Stimulated activated CD4-positive, alpha-beta T cell treated with anti-CD3 and anti-CD28 coated beads, Interleukin-1b, Interleukin-23, amount 100 ng/mL, for 4 hours (primary cell): ENCODE measurements at regions not wholly inside any gene's neighbourhood (a gene's known extent, or its start where the extent isn't known, plus 50 kb on each side); places are given as distances from the start of the nearest gene placed in this dataset.

Experiments
- DNase-seq, 2 donors: peaks; one replicate each; pipeline ENCODE4 v3.0.0-alpha.2; 2020; ENCODE audit warnings: low read depth in 2 of 2

- DNase-seq = no peak
Observed at GRCh38 chr20:50242548-50242862, 51.9 kb downstream of the CEBPB start.

DNA sequence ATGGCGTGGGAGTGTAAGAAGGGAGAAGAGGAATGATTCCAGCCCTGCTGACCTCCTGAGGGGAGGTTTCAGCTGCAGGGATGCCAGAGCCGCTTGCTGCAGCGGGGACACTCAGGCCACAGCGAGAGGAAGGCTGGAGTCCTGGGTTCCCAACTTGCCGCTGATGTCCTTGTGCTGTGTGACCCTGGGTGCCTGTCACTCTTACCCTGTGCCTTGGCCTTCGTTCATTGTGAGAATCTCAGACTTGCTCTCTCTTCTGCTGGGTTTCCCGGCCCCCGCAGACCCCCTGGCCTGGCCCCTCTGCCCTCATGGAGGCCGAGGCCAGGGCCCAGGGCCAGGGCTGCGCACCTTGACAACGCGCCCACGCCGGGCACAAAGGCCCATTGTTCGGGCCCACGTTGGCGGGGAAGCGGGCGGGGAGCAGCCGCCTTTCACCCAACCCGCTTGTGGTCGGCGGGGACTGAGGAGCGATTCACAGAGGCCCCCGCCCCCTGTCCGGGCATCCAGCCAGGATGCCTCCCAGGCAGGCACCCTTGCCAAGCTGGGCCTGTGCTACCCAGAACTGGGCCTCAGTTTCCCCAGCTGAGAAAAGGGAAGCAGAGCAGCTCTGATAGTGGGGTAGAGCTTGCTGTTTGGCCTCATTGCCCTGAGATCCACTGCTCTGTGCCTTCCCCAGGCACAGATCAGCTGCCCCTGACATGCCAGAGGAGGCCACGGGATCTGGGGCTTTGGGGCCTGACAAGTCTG lies 52.4 kb downstream of the CEBPB start:
- DNase-seq = no peak

DNA sequence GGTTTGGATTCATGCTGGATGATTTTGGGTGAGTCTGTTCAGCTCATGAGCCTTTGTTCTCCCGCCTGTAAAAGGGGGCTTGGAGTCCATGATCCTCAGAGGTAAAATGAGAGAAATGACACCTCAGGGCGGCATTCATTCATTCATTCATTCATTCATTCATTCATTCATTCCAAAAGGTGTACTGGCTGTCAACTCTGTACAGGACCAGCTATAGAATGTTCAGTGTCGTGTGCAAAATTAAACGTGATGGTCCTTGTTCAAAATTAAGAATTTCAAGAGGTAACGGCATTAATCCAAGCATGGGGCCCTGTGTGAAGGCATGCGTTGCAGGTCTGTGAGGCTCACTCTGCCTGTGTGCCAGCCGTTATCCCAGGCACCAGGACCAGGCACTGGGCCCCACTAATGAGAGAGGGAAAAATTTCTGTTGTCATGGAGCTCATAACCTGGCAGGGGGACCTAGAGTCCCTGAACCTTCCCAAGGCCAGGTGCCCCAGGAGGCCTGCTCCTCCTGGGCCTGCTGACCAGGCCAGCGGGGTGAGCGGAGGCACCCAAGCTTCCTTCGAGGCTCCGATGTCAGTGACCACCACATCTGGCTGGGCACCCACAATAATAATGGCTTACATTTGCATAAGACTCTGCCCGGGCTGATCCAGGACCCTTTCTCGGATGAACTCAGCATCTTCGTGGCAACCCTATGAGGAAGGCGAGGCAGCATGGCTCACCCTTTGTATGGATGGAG lies 53.2 kb downstream of the CEBPB start:
- DNase-seq = no peak

DNA sequence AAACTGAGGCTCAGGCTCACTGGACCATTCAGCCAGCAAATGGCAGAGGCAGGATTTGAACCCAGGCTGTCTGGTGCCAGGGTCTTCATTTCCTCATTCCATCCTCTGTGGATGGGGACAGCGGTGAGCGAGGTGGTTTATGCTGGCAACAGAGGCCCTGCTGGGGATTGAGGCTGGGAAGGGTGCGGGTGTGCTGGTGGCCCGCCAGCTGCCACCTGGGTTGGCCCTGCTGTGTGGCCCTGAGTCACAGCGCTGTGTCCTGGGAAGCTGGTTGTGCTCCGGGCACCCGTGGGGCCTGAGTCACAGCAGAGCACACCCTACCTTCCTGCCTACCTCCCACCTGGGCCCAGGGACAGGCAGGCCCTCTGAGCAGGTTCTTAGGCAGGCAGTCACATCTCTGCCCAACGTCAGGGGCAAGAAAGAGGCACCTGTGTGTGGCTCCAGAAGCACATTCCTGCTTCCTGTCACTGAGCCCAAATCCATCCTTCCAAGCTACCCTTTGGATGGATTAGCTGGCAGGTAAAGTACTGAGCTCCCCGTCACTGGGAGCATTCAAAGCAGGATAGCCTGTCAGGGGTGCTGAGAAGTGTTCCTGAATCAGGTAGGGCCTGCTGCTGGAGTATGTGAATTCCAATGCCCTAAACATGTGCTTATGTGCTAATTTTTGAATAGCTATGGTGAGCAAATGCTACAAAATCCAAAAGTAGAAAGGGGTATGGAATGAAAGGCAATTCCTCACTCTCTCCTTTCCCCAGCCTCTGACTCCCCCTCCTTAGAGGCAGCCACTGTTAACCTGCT lies 53.9 kb downstream of the CEBPB start:
- DNase-seq = no peak

DNA sequence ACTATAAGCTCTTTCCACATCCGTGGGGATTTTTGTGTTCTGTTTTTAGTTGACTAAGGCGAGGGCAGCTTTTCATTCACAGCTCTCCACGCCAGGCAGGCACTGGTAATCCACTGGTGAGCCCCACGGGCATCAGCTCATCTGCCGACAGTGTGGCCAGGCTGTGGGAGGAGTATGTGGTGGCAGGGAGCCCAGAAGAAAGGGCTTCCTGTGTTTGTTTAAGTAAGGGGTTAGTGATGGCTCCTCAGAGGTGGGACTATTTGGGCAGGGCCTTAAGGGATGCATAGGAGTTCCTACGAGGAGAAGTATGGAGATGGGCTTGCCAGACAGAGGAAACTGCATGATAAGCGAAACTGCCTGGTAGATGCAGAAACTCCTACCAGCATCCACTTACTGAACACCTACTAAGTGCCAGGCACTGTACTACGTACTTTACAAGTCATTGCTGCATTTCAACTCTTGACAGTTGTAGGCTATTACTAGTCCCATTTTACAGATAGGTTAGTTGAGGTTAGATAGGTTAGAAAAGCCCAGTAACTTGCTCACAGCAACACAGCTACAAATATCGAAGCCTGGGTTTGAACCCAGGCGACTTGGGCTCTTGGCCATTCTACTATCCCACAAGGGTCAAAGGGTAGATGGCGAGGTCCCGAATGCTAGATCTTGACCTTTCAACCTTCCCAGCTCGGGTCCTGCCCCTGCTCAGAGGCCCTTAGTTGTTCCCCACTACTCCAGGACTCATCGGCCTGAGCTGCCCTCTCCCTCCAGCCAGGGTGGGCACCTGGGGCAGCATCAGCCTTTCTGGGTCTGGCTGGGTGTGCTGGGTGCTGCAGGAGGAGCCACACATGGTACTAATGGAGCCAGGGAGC lies 55.1 kb downstream of the CEBPB start:
- DNase-seq = no peak

DNA sequence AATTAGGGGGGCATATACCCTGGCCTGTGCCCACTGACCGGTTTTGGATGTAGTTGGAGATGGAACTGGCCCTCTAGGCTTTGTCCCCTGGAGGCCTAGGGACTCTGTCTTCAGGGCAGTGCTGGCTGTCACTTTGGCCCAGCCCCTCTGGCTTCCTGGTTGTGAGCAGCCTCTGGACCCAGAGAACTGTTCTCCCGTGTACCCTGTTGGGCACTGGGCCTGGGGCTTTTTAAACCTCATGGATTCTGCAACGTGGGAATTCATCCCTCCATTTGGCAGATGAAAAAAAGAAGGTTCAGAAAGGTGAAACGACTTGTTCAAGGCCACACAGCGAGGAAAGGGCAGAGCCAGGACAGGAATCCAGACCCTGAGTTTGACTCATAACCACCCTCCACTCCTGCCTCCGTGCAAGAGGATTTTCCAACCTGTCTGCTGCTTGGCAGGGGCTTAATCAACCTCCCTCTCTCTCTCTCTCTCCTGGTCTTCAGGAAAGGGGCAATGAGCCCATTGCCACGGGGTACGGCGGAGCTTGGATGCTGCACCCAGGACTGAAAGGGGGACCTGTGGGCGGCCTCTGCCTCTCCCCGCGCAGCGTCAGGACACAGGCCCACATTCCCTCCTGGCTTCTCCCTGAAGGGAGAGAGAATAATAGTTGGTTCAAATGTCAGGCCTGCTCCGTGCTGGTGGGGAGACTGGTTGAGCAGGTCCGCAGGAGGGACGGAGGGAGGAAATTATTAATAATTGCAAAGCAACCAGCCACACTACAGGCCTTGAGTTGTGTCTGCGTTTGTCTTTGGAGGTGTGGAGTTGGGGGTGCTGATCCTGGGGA lies 56.0 kb downstream of the CEBPB start:
- no peak for DNase-seq

DNA sequence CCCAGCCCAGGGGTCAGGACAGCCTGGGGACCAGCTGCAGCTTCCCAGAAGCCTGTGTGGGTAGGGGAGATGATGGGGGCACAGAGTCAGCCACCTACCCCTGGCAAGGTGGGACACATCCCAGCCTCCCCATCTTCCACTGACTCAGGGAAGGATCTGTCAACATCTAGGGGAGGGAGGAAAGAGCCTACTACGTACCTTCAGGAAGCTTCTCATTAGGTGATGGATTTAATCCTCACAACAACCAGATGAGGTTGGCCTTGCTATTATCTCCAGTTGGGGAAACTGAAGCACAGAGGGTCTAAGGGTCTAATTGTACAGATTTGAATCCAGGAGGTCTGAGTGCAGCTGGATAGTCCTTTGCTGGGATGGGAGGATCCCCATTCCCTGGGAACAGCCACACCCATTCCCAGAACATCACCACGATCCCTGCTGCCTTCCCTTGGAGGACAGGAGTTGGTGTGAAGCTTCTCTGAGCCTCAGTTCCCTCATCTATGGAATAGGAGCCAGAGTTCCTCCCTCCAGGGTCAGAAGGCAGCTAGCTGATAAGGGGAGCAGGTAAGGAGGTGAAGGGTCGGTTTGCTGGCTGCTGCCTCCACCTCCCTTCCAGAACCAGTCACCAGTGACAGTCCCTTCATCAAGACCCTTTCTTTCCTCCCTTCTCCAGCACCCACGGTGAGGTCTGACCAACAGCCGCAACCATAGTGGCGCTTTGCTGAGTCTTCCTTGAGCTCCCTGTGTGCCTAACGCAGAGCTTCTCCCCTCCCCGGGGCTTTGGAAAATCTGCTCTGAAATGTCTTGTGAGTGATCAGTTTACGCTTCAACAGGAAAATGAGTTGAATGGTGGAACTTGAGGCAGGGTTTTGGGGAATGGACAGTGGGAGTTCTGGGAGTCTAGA lies 56.8 kb downstream of the CEBPB start:
- no peak for DNase-seq

GRCh38 chr20:50248104-50248641 lies 57.5 kb downstream of the CEBPB start:
- no peak for DNase-seq

DNA sequence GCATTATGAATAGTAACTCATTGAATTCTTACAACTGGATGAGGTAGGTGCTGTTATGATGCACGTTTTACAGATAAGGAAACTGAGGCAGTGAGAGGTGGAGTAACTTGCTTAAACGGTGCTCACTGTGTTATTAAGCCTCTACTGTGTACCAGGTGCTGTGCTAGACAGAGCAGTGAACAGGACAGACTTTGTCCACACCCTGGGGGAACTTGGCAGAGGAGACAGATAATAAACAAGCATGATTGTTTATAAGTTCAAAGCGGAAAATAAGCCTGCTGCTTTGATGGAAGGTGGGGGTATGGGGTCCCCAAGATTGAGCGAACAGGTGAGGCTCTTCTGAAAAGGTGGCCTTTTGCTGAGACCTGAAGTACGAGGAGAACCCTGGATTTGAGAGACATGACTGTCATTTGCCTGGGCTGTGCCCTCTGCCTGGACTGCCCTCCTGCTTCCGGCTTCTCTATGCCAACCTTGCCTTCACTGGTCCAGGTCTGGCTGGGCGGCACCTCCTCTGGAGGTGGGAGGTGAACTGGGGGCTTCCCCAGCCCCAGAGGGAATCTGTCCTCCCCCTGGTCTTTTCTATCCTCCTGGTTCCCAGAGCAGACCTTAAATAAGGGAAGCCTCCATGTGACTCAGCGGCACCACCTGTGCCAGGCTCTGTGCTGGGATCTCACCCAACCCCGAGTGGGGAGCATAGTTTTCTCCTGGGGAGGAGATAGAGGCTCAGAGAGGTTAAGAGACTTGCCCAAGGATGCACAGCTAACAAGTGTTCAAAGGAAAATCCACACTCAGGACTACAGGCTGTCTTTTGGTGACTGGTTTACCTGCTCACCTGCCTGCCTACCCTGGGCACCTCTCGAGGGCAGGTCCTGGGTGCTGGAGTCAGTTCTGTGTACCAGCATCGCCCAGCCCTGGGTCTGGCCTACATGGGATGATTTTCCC lies 59.1 kb downstream of the CEBPB start:
- DNase-seq = no peak

- DNase-seq = no peak
Observed at GRCh38 chr20:50250679-50251382, 60.2 kb downstream of the CEBPB start.

GRCh38 chr20:50251383-50251748 lies 60.7 kb downstream of the CEBPB start:
- DNase-seq = no peak

DNA sequence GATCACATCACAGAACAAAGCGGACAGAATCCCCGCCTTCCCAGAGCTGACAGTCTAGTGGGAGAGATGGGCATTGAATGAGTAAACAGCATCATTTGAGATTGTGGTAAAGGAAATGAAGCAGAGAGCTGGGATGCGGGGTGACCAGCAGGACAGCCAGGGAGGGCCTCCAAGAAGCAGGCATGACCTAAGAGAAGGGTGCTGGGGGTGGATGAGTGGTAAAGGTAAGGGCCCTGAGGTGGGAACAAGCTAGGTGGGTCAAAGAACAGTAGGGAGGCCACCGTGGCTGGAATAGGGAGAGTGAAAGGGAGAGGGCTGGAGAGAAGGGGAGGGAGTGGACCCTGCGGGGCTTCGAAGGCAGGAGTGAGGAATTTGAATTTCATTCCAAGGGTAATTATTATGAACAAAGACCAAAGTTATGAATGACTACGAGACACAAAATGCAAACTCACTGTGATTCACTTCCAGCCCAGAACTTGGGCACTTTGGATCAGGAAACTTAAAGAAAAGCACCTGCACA lies 61.4 kb downstream of the CEBPB start:
- no peak for DNase-seq

DNA sequence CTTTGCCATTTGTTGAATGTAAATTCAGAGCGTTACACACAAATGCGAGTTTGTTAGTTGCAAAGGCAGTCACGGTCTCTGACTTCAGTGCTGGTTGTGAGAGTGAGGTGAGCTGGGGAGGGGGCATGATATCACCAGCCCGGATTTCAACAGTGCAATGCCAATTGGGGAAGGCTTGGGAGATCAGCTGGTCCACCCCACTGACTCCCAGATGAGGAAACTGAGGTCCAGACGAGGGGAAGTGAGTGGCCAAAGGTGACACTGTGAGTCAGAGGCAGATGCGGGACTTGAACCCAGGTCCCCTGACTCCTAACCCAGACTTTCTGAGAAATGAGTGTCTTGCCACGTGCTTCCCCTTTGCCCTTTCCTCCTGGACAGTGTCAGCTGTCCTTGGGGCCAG lies 62.1 kb downstream of the CEBPB start:
- no peak for DNase-seq

GRCh38 chr20:50253101-50253500 lies 62.5 kb downstream of the CEBPB start:
- DNase-seq = no peak

DNA sequence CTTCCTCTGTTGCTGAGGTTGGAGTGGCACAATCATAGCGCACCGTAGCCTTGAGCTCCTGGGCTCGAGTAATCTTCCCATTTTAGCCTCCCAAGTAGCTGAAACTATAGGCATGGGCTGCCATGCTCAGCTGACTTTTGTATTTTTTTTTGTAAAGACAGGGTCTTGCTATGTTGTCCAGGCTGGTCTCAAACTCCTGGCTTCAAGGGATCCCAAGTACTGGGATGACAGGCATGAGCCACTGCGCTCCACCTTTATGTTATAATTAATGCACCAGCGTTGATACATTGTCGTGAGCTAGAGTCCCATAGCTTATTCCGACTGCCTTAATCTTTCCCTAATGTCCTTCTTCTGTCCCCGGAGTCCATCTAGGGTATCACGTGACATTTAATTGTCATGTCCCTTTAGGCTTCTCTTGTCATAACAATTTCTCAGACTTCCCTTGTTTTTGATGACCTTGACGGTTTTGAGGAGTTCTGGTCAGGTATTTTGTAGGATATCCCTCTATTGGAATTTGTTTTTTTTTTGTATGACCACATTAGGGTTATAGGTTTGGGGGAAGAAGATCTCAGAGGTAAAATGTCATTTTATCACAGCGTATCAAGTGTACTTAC lies 63.9 kb downstream of the CEBPB start:
- DNase-seq = no peak

DNA sequence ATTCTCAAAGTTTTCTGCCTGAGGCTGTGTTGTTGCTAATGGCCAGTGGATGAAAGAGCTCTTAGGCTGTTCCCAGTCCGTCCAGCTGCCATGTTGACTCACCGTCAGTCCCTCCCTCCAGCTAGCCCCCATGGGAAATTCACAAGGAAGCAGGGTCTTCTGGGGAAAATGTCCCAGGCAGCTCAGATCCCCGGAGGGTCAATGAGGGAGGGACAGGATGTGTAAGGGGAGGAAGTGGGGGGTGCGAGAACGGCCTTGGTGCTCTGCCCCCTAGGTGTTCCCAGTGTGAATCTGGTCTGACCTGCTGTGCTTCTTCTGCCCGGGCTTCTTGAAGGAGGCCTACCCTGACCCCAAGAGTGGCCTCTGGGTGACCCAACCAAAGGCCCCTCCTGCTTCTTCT lies 65.9 kb downstream of the CEBPB start:
- DNase-seq = no peak

DNA sequence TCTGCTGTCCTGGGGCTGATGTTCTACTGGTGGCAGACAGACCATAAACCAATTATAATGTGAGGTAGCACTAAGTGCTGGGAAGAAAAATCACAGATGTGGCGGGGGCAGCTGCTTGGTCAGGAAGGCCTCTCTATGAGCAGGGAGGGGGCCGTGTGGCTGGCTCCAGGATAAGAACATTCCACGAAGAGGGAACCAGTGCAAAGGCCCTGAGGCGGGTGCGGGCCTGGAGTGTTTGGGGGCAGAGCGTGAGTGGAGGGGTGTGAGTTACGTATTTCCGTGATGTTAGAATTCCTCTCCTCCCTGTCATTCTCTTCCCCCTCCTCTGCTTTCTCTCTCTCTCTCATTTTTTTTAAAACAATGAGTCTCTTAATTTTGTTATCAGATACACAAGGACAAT lies 67.2 kb downstream of the CEBPB start:
- DNase-seq = no peak
